ENCODE measurements at regions not wholly inside any gene's neighbourhood (a gene's known extent, or its start where the extent isn't known, plus 50 kb on each side); places are given as distances from the start of the nearest gene placed in this dataset.

GRCh38 chr3:34856081-34856947 is 783.0 kb upstream of the ARPP21 start:
- no peak for TF ChIP-seq POLR2A (IDR thresholded peaks at IDR 0.05)
- no peak for TF ChIP-seq CTCF (IDR thresholded peaks at IDR 0.05)
